ENCODE measurements at regions not wholly inside any gene's neighbourhood (a gene's known extent, or its start where the extent isn't known, plus 50 kb on each side); places are given as distances from the start of the nearest gene placed in this dataset.
A peak's percentile ranks its signal among the peaks of the same experiment; 100 is the strongest.
"Not testable (repeated sequence)": the region's sequence is repeated elsewhere in the genome, so short reads cannot be mapped to it uniquely, and the experiment has no call there.

- ATAC-seq (no peak), DNase-seq (peak in 1 of 3 donors; percentile 48)
- no peaks in the 10 kb centered on the region for H3K4me1 ChIP-seq (ENCODE audit: low read depth)
- no peak overlapping the region for H3K4me3 ChIP-seq
- no peak for TF ChIP-seq CTCF (IDR thresholded peaks at IDR 0.05)
- H3K36me3 ChIP-seq (ENCODE audit: low read depth), result no peaks in the 10 kb centered on the region
- H3K9me3 ChIP-seq, result peaks cover 9% of the 10 kb centered on the region
- intact Hi-C loops (cut with DNase I, micrococcal nuclease), result no loop called here
Measured at GRCh38 chr4:49221209-49221608, 235.1 kb downstream of the CWH43 start.

- H3K4me3 ChIP-seq; H3K4me1 ChIP-seq (ENCODE audit: low read depth); ATAC-seq; H3K36me3 ChIP-seq (ENCODE audit: low read depth); intact Hi-C loops (cut with DNase I, micrococcal nuclease): not testable (repeated sequence)
- peak in 1 of 3 donors; percentile 27 for DNase-seq
- peaks cover 13% of the 10 kb centered on the region for H3K9me3 ChIP-seq
Measured at GRCh38 chr4:49222810-49223209, 236.7 kb downstream of the CWH43 start.

- H3K4me1 ChIP-seq (ENCODE audit: low read depth); H3K9me3 ChIP-seq; ATAC-seq; intact Hi-C loops (cut with DNase I, micrococcal nuclease); H3K4me3 ChIP-seq; H3K36me3 ChIP-seq (ENCODE audit: low read depth): not testable (repeated sequence)
- DNase-seq, result peak in 1 of 3 donors; percentile 33
Measured at GRCh38 chr4:49226216-49226866, 240.3 kb downstream of the CWH43 start.

GRCh38 chr4:49227941-49228340, 241.9 kb downstream of the CWH43 start:
- H3K4me1 ChIP-seq (ENCODE audit: low read depth); H3K9me3 ChIP-seq; H3K4me3 ChIP-seq; H3K36me3 ChIP-seq (ENCODE audit: low read depth); ATAC-seq; intact Hi-C loops (cut with DNase I, micrococcal nuclease): not testable (repeated sequence)
- peak in 1 of 3 donors; percentile 17 for DNase-seq

GRCh38 chr4:49229243-49229642, 243.2 kb downstream of the CWH43 start:
- H3K36me3 ChIP-seq (ENCODE audit: low read depth); intact Hi-C loops (cut with DNase I, micrococcal nuclease); H3K9me3 ChIP-seq; H3K4me1 ChIP-seq (ENCODE audit: low read depth); DNase-seq; ATAC-seq; H3K4me3 ChIP-seq: not testable (repeated sequence)

GRCh38 chr4:49229713-49230112, 243.6 kb downstream of the CWH43 start:
- intact Hi-C loops (cut with DNase I, micrococcal nuclease); ATAC-seq: not testable (repeated sequence)

GRCh38 chr4:49233346-49233745, 247.3 kb downstream of the CWH43 start:
- H3K4me3 ChIP-seq; ATAC-seq; H3K36me3 ChIP-seq (ENCODE audit: low read depth); H3K9me3 ChIP-seq; intact Hi-C loops (cut with DNase I, micrococcal nuclease); H3K4me1 ChIP-seq (ENCODE audit: low read depth): not testable (repeated sequence)
- DNase-seq, result peak in 1 of 3 donors; percentile 12

More at GRCh38 chr4:49229713-49230112, 243.6 kb downstream of the CWH43 start:
- not testable (repeated sequence) for H3K36me3 ChIP-seq (ENCODE audit: low read depth); H3K4me1 ChIP-seq (ENCODE audit: low read depth); H3K4me3 ChIP-seq; H3K9me3 ChIP-seq
- peak in 1 of 3 donors; percentile 33 for DNase-seq

GRCh38 chr4:49233749-49234148, 247.7 kb downstream of the CWH43 start:
- H3K36me3 ChIP-seq (ENCODE audit: low read depth); H3K9me3 ChIP-seq; DNase-seq; ATAC-seq; H3K4me3 ChIP-seq; intact Hi-C loops (cut with DNase I, micrococcal nuclease); H3K4me1 ChIP-seq (ENCODE audit: low read depth): not testable (repeated sequence)

- ATAC-seq; DNase-seq; H3K4me1 ChIP-seq (ENCODE audit: low read depth); H3K4me3 ChIP-seq; intact Hi-C loops (cut with DNase I, micrococcal nuclease); H3K9me3 ChIP-seq; H3K36me3 ChIP-seq (ENCODE audit: low read depth): not testable (repeated sequence)
Measured at GRCh38 chr4:49234382-49234781, 248.3 kb downstream of the CWH43 start.

- H3K4me3 ChIP-seq; intact Hi-C loops (cut with DNase I, micrococcal nuclease): not testable (repeated sequence)
Measured at GRCh38 chr4:49235413-49236160, 249.5 kb downstream of the CWH43 start.

GRCh38 chr4:49236474-49236873, 250.4 kb downstream of the CWH43 start:
- ATAC-seq; DNase-seq; H3K4me3 ChIP-seq; intact Hi-C loops (cut with DNase I, micrococcal nuclease); H3K9me3 ChIP-seq; H3K36me3 ChIP-seq (ENCODE audit: low read depth); H3K4me1 ChIP-seq (ENCODE audit: low read depth): not testable (repeated sequence)

More at GRCh38 chr4:49235413-49236160, 249.5 kb downstream of the CWH43 start:
- DNase-seq; ATAC-seq; H3K36me3 ChIP-seq (ENCODE audit: low read depth); H3K9me3 ChIP-seq; H3K4me1 ChIP-seq (ENCODE audit: low read depth): not testable (repeated sequence)

GRCh38 chr4:49241295-49241694, 255.2 kb downstream of the CWH43 start:
- H3K9me3 ChIP-seq; H3K4me3 ChIP-seq; intact Hi-C loops (cut with DNase I, micrococcal nuclease); H3K4me1 ChIP-seq (ENCODE audit: low read depth); DNase-seq; H3K36me3 ChIP-seq (ENCODE audit: low read depth); ATAC-seq: not testable (repeated sequence)

- ATAC-seq; H3K4me3 ChIP-seq; intact Hi-C loops (cut with DNase I, micrococcal nuclease); H3K36me3 ChIP-seq (ENCODE audit: low read depth); DNase-seq; H3K9me3 ChIP-seq; H3K4me1 ChIP-seq (ENCODE audit: low read depth): not testable (repeated sequence)
Measured at GRCh38 chr4:49262786-49263185, 276.7 kb downstream of the CWH43 start.
